OCI-LY1 (cell line): ENCODE measurements at regions not wholly inside any gene's neighbourhood (a gene's known extent, or its start where the extent isn't known, plus 50 kb on each side); places are given as distances from the start of the nearest gene placed in this dataset.

Experiments used
- H2AFZ ChIP-seq: fragments of 200-600 bp; sonication (generic), shearing (Covaris generic); 2 replicates; pipeline ENCODE4 v1.6.0; 2014; ENCODE audit warnings: antibody characterized with exemption, mild to moderate bottlenecking, low read length
- H3F3A ChIP-seq: fragments of 200-600 bp; sonication (generic), shearing (Covaris generic); 2 replicates; pipeline ENCODE4 v1.6.0; 2014; ENCODE audit warnings: mild to moderate bottlenecking, antibody characterized with exemption, low read length, moderate library complexity; ENCODE audit not compliant: insufficient read depth
- H3K27ac ChIP-seq: fragments of 200-600 bp; sonication (generic); 2 replicates; pipeline ENCODE4 v1.5.1; 2014; ENCODE audit warnings: low read length, mixed run types, mild to moderate bottlenecking, low read depth; ENCODE audit not compliant: poor library complexity, severe bottlenecking
- H3K27me3 ChIP-seq: fragments of 200-600 bp; sonication (generic); 2 replicates; pipeline ENCODE4 v1.6.0; 2014; ENCODE audit warnings: antibody characterized with exemption, mild to moderate bottlenecking, low read length, moderate library complexity; ENCODE audit not compliant: insufficient read depth
- H3K36me3 ChIP-seq: fragments of 200-600 bp; sonication (generic); 2 replicates; pipeline ENCODE4 v1.6.1; 2014; ENCODE audit warnings: mild to moderate bottlenecking, antibody characterized with exemption, low read length, moderate library complexity, mixed read lengths; ENCODE audit not compliant: insufficient read depth
- H3K4me1 ChIP-seq: fragments of 200-600 bp; sonication (generic); 2 replicates; pipeline ENCODE4 v1.5.1; 2014; ENCODE audit warnings: mild to moderate bottlenecking, low read length, moderate library complexity; ENCODE audit not compliant: insufficient read depth, severe bottlenecking
- H3K4me2 ChIP-seq: fragments of 200-600 bp; sonication (generic), shearing (Covaris generic); 2 replicates; pipeline ENCODE4 v1.6.1; 2014; ENCODE audit warnings: low read length
- H3K4me3 ChIP-seq: fragments of 200-600 bp; sonication (generic); 2 replicates; pipeline ENCODE4 v1.5.1; 2014; ENCODE audit warnings: low read length, low read depth, mild to moderate bottlenecking, mixed read lengths; ENCODE audit not compliant: poor library complexity, severe bottlenecking
- H3K79me2 ChIP-seq: fragments of 200-600 bp; shearing (Covaris generic); 2 replicates; pipeline ENCODE4 v1.6.1; 2016; ENCODE audit warnings: mixed run types, low read length, mixed read lengths; ENCODE audit not compliant: insufficient read depth
- H3K9ac ChIP-seq: fragments of 200-600 bp; sonication (generic), shearing (Covaris generic); 2 replicates; pipeline ENCODE4 v1.6.1; 2014; ENCODE audit warnings: mild to moderate bottlenecking, low read length, mixed read lengths
- H3K9me2 ChIP-seq: fragments of 200-600 bp; sonication (generic), shearing (Covaris generic); 2 replicates; pipeline ENCODE4 v1.6.1; 2014; ENCODE audit warnings: low read depth, mild to moderate bottlenecking, low read length, mixed read lengths
- H3K9me3 ChIP-seq: fragments of 200-600 bp; shearing (Covaris generic); 2 replicates; pipeline ENCODE4 v1.6.1; 2014; ENCODE audit warnings: low read length, mixed read lengths
- H4K20me1 ChIP-seq: fragments of 200-600 bp; sonication (generic), shearing (Covaris generic); 2 replicates; pipeline ENCODE4 v1.6.0; 2016; ENCODE audit warnings: mild to moderate bottlenecking, low read length; ENCODE audit not compliant: insufficient read depth
- CTCF ChIP-seq: fragments of 200-600 bp; sonication (generic), shearing (Covaris generic); IDR thresholded peaks from 2 replicates; pipeline ENCODE4 v1.5.1; 2017; ENCODE audit warnings: mild to moderate bottlenecking, antibody characterized with exemption, low read length, moderate library complexity, mixed read lengths
- EZH2 ChIP-seq: fragments of 200-600 bp; sonication (generic), shearing (Covaris generic); IDR thresholded peaks from 2 replicates; pipeline ENCODE4 v1.8.0; 2017; ENCODE audit warnings: borderline replicate concordance, mixed run types, mild to moderate bottlenecking, antibody characterized with exemption, low read length, moderate library complexity, mixed read lengths

GRCh38 chr4:114465766-114466165 is 132.8 kb upstream of the UGT8 start:
- H3K4me3 ChIP-seq = no peak overlapping the region
- H3K9ac ChIP-seq = no peak overlapping the region
- H3K27ac ChIP-seq = no peak overlapping the region
- no peaks in the 10 kb centered on the region for H3K27me3 ChIP-seq
- no peaks in the 10 kb centered on the region for H3F3A ChIP-seq
- H4K20me1 ChIP-seq = no peaks in the 10 kb centered on the region
- H3K9me3 ChIP-seq = no peaks in the 10 kb centered on the region
- TF ChIP-seq EZH2 (no peak), CTCF (no peak)
- no peaks in the 10 kb centered on the region for H3K36me3 ChIP-seq
- no peaks in the 10 kb centered on the region for H3K9me2 ChIP-seq
- H3K79me2 ChIP-seq = no peaks in the 10 kb centered on the region
- no peak overlapping the region for H2AFZ ChIP-seq
- H3K4me1 ChIP-seq = no peaks in the 10 kb centered on the region
- H3K4me2 ChIP-seq = no peak overlapping the region

- Histone ChIP-seq H3K9ac (no peak overlapping the region), H3F3A (no peaks in the 10 kb centered on the region), H3K79me2 (no peaks in the 10 kb centered on the region), H3K9me2 (no peaks in the 10 kb centered on the region), H3K36me3 (no peaks in the 10 kb centered on the region), H3K27ac (no peak overlapping the region), H3K27me3 (no peaks in the 10 kb centered on the region), H3K4me3 (no peak overlapping the region), H2AFZ (no peak overlapping the region), H4K20me1 (no peaks in the 10 kb centered on the region), H3K4me2 (no peak overlapping the region), H3K4me1 (no peaks in the 10 kb centered on the region), H3K9me3 (no peaks in the 10 kb centered on the region)
- TF ChIP-seq EZH2 (no peak), CTCF (no peak)
Measured at GRCh38 chr4:114466299-114466698, 132.3 kb upstream of the UGT8 start.

- H3K27me3 ChIP-seq = no peaks in the 10 kb centered on the region
- H3K9ac ChIP-seq = no peak overlapping the region
- no peak overlapping the region for H3K27ac ChIP-seq
- H3F3A ChIP-seq = no peaks in the 10 kb centered on the region
- H3K36me3 ChIP-seq = no peaks in the 10 kb centered on the region
- H3K79me2 ChIP-seq = no peaks in the 10 kb centered on the region
- H3K4me1 ChIP-seq = no peaks in the 10 kb centered on the region
- H3K4me3 ChIP-seq = no peak overlapping the region
- no peak for TF ChIP-seq EZH2
- TF ChIP-seq CTCF = no peak
- no peaks in the 10 kb centered on the region for H3K9me3 ChIP-seq
- H3K9me2 ChIP-seq = no peaks in the 10 kb centered on the region
- no peak overlapping the region for H2AFZ ChIP-seq
- H4K20me1 ChIP-seq = no peaks in the 10 kb centered on the region
- H3K4me2 ChIP-seq = no peak overlapping the region
Measured at GRCh38 chr4:114472269-114473032, 126.2 kb upstream of the UGT8 start.
